ENCODE measurements at regions not wholly inside any gene's neighbourhood (a gene's known extent, or its start where the extent isn't known, plus 50 kb on each side); places are given as distances from the start of the nearest gene placed in this dataset.
A peak's percentile ranks its signal among the peaks of the same experiment; 100 is the strongest.

DNA sequence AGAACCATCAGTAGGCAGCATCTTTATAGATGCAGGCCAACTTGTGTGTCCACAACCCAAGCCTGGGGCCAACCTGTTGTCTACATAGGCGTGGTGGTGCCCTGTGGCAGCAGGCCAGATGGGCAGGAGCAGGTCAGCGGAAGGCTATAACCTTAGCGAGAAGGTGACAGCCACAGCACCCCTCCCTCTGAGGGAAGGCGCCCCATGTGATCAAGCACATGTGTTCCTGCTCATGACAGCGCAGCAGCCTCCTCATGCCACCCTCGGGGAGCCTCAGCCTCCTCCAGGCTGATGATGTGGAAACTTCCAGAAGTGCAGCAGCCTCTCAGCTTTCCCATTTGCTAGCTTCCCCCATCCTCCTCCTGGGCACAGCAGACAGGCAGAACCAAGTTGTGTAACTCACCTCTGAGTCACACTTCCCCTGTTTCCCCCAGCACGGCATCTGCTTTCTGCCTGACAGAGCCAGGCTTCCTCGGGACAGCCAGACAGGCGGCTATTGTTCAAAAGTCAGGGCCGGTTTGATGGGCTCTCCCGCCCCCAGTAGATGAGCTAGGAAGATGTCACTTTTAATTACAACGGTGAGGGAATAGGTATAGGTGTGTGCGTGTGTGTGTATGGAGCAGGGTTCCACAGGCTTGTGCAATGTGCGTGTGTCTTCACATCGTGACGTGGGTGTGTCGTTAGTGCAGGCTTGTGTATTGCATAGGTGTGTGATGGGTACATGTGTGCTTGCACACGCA, 312.0 kb upstream of the ZMIZ1 start:
- no peaks in the 10 kb centered on the region for H3K27me3 ChIP-seq (replicated peaks; ENCODE audit: insufficient read depth)
- no peaks in the 10 kb centered on the region for H3K36me3 ChIP-seq
- H3K4me1 ChIP-seq (ENCODE audit: control insufficient read depth in 1 of 2, low read depth in 2 of 2), result peaks cover 3 to 20% of the 10 kb centered on the region in 2 donors
- H3K9me3 ChIP-seq, result no peaks in the 10 kb centered on the region
- DNase-seq (ENCODE audit: low spot score), result peak; percentile 65
- peak overlapping the region in 1 of 2 donors; percentile 37 for H3K27ac ChIP-seq
- no peak overlapping the region for H3K4me3 ChIP-seq
- TF ChIP-seq, protein P1, sequence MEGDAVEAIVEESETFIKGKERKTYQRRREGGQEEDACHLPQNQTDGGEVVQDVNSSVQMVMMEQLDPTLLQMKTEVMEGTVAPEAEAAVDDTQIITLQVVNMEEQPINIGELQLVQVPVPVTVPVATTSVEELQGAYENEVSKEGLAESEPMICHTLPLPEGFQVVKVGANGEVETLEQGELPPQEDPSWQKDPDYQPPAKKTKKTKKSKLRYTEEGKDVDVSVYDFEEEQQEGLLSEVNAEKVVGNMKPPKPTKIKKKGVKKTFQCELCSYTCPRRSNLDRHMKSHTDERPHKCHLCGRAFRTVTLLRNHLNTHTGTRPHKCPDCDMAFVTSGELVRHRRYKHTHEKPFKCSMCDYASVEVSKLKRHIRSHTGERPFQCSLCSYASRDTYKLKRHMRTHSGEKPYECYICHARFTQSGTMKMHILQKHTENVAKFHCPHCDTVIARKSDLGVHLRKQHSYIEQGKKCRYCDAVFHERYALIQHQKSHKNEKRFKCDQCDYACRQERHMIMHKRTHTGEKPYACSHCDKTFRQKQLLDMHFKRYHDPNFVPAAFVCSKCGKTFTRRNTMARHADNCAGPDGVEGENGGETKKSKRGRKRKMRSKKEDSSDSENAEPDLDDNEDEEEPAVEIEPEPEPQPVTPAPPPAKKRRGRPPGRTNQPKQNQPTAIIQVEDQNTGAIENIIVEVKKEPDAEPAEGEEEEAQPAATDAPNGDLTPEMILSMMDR (IDR thresholded peaks at IDR 0.05), result no peak
- ATAC-seq (ENCODE audit: insufficient number of reproducible peaks, low FRiP score, low read depth), result peak; percentile 81

DNA sequence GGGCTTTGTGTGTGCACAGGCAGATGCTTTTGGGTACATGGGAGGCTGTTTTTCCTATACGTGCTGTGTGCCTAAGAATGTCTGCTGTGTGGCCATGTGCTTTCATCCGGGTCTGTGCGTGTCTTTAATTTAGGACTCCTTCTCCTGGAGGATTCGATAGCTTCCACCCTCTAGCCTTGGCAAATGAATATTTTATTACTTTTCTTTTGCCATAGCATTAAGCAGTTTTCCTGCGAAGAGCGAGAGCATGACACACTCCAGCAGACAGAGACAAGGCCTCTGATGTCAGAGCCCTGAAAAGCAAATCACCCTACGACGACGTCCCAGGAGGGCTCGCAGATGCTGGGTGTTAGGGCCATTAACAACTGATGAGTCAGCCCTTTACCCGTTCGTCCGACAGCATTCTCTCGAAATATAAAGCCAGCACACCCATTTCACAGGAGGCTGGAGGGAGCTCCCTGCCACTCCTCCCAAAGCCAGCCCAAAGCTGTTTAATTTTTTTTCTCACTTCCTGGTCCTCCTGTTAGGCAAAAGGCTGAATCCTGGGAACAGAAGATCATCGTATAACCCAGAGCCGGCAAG, 311.3 kb upstream of the ZMIZ1 start:
- peak overlapping the region in 1 of 2 donors; percentile 37 for H3K27ac ChIP-seq
- DNase-seq (ENCODE audit: low spot score) (no peak), ATAC-seq (ENCODE audit: insufficient number of reproducible peaks, low FRiP score, low read depth) (no peak)
- peaks cover 3 to 20% of the 10 kb centered on the region in 2 donors for H3K4me1 ChIP-seq (ENCODE audit: control insufficient read depth in 1 of 2, low read depth in 2 of 2)
- TF ChIP-seq, protein P1 (IDR thresholded peaks at IDR 0.05), result no peak
- H3K27me3 ChIP-seq (replicated peaks; ENCODE audit: insufficient read depth), result no peaks in the 10 kb centered on the region
- H3K4me3 ChIP-seq, result no peak overlapping the region
- H3K9me3 ChIP-seq, result no peaks in the 10 kb centered on the region
- no peaks in the 10 kb centered on the region for H3K36me3 ChIP-seq

DNA sequence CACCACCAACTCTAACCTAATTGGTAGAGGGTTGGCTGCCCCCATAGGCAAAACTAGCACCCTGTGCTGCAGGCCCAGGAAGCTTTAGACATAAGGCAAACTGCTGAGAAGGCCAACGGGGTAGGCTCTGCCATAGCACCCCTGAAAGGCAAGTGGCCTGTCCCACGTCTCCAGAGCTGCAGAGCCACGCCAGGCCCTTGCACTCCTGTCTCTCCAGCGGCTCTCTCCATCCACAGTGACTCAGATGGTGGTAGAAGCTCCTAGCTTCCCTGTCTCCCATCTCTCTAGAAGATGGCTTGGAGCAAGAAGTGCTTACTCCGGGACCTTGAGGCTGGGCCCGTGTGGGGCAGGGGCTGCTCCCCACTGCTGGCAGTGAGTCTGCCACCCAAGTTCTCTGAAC, 310.6 kb upstream of the ZMIZ1 start:
- DNase-seq (ENCODE audit: low spot score), result no peak

DNA sequence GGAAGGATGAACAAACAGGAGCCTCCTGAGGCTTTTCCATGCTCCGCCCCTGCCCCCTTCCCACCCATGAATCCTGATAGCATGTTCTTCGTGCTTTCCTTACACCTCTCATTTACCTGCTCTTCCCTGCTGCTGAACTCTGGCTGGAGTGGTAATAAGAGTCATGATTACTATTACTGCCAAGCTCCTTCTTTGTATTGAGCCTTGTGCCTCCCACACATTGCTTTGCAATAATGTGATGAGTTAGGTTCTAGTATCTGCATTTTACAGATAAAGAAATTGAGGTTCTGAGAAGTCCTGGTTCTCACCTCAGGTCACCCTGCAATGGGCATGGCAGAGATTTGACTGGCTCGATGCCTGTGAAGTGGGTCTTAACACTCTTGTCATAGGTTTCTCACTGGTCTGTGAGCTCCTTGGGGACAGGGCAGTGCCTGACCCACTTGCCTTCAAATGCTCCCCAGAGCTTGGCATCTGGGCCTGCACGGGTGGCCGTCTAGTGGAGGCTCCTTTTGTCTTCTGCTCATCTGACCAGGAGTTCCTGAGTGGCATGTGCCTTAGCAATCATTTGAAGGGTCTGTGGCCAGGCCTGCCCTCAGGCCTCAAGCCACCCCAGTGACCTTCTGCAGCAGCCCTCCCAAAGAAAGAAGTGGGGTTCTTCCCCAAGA, 309.2 kb upstream of the ZMIZ1 start:
- H3K27me3 ChIP-seq (replicated peaks; ENCODE audit: insufficient read depth), result no peaks in the 10 kb centered on the region
- no peaks in the 10 kb centered on the region for H3K36me3 ChIP-seq
- no peak overlapping the region for H3K4me3 ChIP-seq
- TF ChIP-seq, protein P1 (IDR thresholded peaks at IDR 0.05), result no peak
- no peak overlapping the region for H3K27ac ChIP-seq
- H3K4me1 ChIP-seq (ENCODE audit: control insufficient read depth in 1 of 2, low read depth in 2 of 2), result peaks cover 13 to 38% of the 10 kb centered on the region in 2 donors
- H3K9me3 ChIP-seq, result no peaks in the 10 kb centered on the region
- DNase-seq (ENCODE audit: low spot score) (no peak), ATAC-seq (ENCODE audit: insufficient number of reproducible peaks, low FRiP score, low read depth) (no peak)

More for the DNA sequence above, 310.6 kb upstream of the ZMIZ1 start:
- Histone ChIP-seq H3K4me1 (ENCODE audit: control insufficient read depth in 1 of 2, low read depth in 2 of 2) (peaks cover 6 to 25% of the 10 kb centered on the region in 2 donors), H3K36me3 (no peaks in the 10 kb centered on the region), H3K9me3 (no peaks in the 10 kb centered on the region), H3K27ac (no peak overlapping the region), H3K4me3 (no peak overlapping the region), H3K27me3 (replicated peaks; ENCODE audit: insufficient read depth) (no peaks in the 10 kb centered on the region)
- ATAC-seq (ENCODE audit: insufficient number of reproducible peaks, low FRiP score, low read depth), result no peak
- TF ChIP-seq, protein P1 (IDR thresholded peaks at IDR 0.05), result no peak

All from thoracic aorta (tissue), 2 donors.